Activated naive CD4-positive, alpha-beta T cell treated with anti-CD3 and anti-CD28 coated beads, Interleukin-2, amount 50 U/mL, for 16 hours (primary cell): ENCODE measurements at regions not wholly inside any gene's neighbourhood (a gene's known extent, or its start where the extent isn't known, plus 50 kb on each side); places are given as distances from the start of the nearest gene placed in this dataset.
"Not testable (repeated sequence)": the region's sequence is repeated elsewhere in the genome, so short reads cannot be mapped to it uniquely, and the experiment has no call there.

Experiments used
- DNase-seq: peaks from one replicate; pipeline ENCODE4 v3.0.0-alpha.2; 2020

DNA sequence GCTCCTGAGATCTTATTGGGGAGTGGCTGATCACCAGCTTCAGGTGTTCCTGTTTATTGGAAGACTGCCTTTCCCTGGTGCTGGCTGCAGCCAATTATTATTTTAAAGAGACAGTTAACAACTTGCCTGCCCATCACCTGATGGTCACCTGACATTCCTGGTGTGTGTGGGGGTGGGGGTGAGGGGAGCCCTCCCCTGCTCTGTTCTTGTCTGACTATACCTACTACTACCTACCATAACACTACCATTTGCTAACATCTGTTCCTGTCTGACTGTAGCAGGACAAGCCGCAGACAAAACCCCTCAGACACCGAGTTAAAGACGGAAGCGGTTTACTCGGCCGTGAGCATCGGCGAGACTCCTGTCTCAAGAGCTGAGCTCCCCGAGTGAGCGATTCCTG is 54.9 kb upstream of the NBPF3 start:
- DNase-seq = no peak

DNA sequence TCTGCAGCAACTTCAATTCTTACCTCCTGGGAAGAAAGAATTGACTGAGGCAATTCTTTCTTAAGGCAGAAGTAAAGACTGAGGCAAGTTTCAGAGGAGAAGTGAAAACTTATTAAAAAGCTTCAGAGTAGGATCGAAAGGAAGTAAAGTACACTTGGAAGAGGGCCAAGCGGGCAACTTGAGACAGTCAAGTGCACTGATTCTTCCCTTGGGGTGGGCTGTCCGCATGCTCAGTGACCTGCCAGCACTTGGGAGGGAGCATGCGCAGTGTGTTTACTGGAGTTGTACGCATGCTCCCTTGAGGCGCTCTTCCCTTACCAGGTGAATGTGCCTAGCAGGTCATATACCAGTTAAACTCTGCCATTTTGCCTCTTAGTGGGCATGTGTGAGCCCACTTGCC is 55.3 kb upstream of the NBPF3 start:
- no peak for DNase-seq

- no peak for DNase-seq
These were observed 56.0 kb upstream of the NBPF3 start for GRCh38 chr1:21383785-21384401.

DNA sequence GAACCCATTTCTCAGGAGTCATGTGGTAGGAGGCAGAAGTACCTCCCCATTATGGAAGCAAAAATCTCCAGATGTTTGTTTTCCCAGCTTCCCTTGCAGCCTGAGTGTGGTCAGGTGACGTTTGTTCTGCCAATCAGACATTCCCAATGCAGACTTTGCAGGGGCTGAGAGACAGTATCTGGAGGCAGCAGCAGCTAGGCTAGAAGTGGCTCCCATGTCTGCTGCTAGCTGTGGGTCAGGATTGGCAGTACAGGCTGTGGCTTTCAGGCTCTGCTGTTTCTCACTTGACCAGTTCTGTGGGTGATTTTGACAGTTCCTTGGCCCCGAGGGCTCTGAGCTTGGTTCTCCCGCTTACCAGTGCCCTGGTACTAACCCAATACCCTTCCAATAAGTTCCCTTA is 58.6 kb upstream of the NBPF3 start:
- DNase-seq = no peak

DNA sequence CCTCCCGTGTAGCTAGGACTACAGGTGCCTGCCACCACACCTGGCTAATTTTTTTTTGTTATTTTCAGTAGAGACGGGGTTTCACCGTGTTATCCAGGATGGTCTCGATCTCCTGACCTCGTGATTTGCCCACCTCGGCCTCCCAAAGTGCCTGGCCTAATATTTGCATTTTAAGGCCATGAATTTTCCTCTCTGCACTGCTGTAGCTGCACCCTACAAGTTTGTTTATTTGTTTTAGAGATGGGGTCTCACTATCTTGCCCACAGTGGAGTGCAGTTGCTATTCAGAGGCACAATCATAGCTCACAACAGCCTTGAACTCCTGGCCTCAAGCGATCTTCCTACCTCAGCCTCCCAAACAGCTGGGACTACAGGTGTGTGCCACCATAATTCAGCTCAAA is 59.8 kb upstream of the NBPF3 start:
- not testable (repeated sequence) for DNase-seq

DNA sequence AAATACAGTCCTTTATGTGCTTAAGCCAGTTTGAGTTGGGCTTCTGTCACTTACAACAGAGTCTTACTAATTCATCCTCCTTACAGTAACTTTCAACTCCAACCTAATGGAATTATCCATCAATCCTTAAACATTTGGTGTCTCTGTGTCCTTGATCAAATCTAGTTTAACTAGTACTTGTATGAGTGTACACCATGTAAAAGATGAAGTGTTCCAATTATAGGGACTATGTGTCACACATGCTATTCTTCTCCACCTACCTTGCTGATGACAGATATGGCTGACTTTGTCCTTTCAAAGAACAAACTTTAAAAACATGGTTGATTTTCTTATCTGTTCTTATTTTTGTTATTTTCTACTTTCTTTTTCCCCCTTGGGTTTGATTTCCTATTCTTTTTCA is 60.4 kb upstream of the NBPF3 start:
- DNase-seq = no peak

DNA sequence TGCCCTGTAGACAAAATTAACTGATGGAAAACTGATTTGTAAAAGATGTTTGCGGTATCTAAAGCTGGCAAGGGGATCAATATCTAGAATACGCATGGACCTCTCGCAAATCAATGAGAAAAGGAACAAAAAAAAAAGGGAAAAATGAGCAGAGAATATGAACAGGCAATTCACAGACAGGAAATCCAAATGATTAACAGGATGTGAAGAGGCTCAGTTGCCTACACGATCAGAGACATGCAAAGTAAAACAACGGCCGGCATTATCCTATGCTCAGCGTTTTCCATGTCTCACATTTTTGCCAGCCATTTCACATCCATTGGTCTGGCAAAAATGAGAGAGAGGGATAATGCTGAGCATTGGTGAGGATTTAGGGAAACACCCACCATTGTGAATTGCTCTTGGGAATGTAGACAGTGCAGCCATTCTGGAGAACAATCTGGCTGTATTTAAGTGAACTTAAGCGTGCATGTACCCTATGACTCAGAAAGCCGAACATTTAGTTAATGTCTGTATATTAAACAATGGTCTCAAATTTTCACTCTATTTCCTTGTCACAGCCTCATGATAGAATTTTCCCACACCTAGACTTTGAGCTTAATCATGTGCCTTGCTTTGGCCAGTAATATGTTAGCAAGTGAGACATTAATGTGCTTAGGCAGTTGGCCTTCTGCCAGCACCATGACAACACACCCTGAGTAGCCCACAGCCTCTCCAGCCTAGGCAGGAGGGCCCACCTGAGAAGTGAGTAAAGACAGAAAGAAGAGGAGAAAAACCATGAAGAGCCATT is 61.0 kb upstream of the NBPF3 start:
- no peak for DNase-seq

DNA sequence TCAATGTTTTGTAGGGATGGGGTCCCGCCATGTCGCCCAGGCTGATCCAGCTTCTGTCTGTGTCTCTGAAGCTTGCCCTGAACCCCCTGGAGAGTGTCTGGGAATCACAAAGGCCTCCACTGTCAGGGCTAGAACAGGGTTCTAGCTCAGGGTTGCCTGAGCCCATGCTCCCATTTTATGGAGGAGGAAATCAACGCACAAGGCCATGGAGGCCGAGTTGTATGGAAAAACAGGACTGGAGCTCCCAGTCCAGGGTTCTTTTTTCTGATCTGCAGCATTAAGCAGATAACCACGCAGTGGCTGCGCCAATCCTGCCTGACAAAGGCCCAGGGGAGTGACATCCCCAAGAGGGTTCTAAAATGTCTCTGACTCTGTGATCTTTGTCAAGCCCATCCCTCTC is 67.6 kb upstream of the NBPF3 start:
- DNase-seq = no peak

DNA sequence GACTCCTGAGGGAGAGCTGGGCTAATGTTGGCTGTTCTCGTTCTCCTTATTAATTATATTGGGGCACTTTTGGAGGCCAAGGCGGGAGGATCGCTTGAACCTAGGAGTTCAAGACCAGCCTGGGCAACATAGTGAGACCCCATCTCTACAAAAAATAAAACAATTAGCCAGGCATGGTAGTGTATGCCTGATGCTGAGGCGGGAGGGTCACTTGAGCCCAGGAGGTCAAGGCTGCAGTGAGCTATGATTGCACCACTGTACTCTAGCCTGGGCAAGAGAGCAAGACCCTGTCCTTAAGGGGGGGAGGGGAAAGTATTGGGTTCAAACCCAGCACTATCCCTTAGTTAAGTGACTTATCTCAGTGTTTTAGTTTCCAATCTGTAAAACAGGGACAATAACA is 70.0 kb upstream of the NBPF3 start:
- DNase-seq = no peak

GRCh38 chr1:21368515-21369289 is 71.2 kb upstream of the NBPF3 start:
- peak; percentile 64 for DNase-seq

DNA sequence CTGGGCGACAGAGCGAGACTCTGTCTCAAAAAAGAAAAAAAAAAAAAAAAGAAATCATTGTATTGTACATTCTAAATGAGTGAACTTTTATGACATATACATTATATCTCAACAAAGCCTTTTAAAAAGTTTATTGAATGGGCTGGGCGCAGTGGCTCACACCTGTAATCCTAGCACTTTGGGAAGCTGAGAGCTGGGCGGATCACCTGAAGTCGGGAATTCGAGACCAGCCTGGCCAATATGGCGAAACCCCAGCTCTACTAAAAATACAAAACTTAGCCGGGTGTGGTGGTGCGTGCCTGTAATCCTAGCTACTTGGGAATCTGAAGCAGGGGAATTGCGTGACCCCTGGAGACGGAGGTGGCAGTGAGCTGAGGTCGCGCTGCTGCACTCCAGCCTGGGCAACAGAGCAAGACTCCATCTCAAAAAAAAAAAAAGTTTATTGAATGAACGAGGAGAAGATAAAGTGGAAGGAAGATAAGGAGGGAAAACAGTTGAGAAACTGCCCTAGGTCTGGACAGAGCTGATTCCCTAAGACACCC is 71.9 kb upstream of the NBPF3 start:
- DNase-seq = not testable (repeated sequence)

DNA sequence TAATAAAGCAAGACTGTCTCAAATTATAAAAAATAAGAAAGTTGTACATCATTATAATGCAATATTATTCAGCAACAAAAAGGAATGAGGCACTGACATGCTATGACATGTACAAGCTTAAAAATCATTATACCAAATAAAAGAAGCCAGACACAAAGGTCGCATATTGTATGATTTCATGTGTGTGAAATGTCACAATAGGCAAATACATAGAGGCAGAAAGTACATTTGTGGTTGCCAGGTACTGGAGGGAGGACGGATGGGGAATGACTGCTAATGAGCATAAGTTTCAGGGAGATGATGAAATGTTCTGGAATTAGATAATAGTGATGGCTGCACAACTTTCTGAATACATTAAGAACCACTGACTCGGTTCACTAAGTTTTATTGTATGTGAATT is 73.6 kb upstream of the NBPF3 start:
- no peak for DNase-seq

GRCh38 chr1:21365036-21365435 is 74.8 kb upstream of the ECE1 start:
- no peak for DNase-seq

DNA sequence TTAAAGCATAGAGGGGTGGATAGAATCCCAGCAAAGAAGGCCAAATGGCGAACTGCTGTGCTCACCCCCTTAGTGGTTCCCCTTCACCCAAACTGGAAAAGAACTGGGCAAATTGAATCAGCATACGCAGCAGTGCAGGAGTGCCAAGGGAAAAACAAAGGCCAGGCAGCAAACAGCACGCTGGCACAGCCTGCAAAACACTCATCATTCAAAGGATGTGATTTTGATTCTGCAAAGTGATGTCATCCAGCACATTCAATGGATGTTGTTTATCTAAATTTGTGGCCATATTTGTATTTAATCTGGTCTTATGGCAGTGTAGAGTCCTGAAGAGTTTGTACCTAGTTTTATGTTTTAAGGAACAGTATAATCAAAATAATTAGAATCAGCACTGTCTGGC is 71.8 kb upstream of the ECE1 start:
- no peak for DNase-seq

- no peak for DNase-seq
These were observed 71.2 kb upstream of the ECE1 start for GRCh38 chr1:21361506-21361905.

DNA sequence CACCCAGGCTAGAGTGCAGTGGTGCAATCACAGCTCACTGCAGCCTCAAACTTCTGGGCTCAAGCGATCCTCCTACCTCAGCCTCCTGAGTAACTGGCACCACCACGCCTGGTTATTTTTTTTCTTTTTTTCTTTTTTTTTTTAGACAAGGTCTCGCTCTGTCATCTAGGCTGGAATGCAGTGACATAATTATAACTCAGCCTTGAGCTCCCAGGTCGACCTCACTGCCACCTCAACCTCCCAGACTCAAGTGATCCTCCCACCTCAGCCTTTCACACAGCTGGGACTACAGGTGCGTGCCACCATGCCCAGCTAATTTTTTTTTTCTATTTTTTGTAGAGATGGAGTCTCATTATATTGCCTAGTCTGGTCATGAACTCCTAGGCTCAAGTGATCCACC is 66.9 kb upstream of the ECE1 start:
- DNase-seq = no peak

DNA sequence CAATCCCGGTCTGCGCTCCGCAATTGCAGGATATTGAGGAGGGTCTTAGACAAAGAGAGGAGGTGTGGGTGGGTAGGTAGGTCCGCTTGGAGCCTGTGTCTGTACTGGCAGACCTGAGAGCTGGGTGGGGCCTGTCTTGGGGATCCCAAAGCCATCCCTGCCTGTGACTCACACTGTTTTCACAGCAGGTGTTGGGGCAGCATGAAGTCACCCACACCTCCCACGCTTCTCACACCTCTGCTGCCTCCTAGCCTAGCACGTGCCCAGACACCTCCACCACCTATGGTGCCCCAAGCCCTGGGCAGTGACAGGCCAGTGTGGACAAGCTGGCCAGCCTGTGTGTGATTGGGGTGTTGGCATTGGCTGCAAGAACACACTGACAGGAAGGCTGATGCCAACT is 65.7 kb upstream of the ECE1 start:
- no peak for DNase-seq

DNA sequence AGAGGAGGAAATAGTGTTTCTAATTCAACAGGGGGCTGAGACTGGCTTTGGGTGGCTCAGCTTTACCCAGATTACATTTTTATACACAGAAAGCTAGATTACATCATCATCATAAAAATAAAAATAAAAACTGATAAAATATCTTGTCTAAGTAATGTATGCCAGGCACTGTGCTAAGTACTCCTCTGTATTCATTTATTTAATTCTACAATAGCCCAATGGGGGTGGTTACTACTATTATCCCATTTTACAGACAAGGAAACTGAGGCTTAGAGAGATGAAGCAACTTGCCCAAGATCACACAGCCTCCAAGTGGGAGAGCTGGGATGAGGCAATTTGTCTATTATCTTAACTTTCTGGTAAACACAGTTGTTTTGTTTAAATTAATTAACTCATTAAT is 62.3 kb upstream of the ECE1 start:
- DNase-seq = no peak

- DNase-seq = no peak
These were observed 61.6 kb upstream of the ECE1 start for GRCh38 chr1:21351901-21352300.

DNA sequence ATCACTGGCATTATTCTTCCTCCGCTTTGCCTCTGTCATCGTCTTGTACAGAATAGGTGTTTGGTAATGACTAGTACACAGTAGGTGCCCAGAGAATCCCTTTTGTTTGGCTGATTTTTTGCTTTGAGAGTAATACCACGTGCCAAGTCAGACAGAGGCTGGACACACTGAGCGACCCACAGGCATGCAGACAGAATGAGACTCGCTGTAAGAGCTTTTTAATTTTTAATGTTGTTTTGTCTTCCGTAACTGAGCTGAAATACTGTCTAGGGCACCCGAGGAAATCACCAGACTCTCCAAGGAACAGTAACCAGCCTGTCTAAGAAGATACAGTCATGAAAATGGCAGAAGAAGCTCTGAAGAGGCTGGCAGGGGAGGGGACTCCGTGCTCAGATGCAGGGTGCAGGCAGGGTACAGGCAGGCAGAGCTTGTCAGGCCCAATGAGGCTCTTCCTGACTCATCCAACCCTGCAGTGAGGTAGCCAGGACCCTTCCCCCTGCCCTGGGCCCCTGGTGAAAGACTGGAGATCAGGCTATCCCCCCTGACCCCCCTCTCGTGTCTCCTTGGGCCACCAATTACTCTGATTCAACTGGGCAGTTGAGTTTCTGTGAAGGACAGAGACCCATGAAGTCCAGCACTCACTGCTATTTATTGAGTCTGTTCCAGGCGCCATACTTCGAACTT is 60.1 kb upstream of the ECE1 start:
- no peak for DNase-seq

DNA sequence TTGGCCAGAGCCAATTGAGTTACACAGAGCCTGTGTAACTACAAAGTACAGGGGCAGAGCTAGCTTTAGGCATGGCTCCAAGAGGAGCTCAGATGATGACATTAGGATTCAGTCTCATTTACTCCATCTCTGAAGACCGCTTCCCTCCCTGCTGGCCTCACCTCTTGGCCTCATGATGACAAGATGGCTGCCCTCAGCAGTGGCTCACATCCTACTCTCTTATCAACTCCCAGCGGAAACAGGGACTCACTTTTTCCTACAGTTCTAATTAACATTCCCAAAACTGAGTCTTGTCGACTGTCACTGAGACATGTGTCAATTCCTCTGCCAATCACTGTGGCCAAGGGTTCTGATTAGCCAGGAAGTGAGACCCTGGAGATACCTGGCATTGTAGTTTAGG is 59.4 kb upstream of the ECE1 start:
- DNase-seq = no peak

DNA sequence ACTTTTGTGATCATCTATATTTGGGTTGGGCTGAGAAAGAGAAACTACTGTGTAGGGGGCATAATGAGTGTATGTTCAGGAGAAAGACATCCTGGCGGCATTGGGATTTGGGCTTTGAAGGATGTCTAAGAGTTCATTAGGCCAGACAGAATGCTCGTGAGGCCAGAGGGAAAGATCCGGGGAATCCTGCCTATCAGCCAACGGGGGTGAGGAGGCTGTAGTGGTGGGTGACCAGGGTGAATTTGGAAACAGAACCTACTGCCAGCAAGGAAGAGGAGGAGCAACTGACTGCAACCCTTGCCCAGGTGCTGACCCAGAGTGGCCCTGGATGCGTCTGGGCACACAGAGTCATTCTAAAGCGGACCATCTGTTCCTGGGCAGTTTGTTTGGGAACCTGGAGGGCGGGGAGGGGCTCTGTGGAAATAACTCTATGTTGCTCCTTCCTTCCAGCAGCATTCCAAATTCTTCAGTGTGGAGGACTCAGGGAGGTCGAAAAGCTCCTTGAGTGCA is 56.9 kb upstream of the ECE1 start:
- no peak for DNase-seq
